HG03196 (cell line): ENCODE measurements at regions not wholly inside any gene's neighbourhood (a gene's known extent, or its start where the extent isn't known, plus 50 kb on each side); places are given as distances from the start of the nearest gene placed in this dataset.

Experiments
- ATAC-seq: cut with Tn5 transposase; IDR thresholded peaks from one replicate; pipeline ENCODE4 v1.9.1; 2021; ENCODE audit not compliant: unreplicated experiment

- ATAC-seq: no peak
These were observed 165.6 kb downstream of the ARL6IP6 start for GRCh38 chr2:152883951-152884487.

DNA sequence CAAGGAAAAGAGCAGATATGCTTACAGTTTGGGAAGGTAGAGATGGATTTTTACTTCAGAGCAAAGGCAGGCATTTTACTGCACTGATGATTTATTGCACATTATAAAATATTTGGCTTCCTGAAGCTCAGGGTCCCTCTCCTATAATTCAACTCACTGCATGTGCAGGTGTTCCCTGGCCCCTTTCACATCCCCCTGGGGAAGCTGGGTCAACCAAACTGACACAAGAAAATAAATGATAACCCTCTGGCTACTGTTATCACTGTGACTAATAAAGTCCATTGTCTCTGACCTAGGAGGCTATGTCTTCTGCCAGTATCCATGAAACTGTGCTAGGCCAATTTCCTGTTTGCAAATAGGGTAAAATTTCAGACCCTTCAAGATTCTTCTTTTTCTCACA lies 163.1 kb downstream of the ARL6IP6 start:
- no peak for ATAC-seq

DNA sequence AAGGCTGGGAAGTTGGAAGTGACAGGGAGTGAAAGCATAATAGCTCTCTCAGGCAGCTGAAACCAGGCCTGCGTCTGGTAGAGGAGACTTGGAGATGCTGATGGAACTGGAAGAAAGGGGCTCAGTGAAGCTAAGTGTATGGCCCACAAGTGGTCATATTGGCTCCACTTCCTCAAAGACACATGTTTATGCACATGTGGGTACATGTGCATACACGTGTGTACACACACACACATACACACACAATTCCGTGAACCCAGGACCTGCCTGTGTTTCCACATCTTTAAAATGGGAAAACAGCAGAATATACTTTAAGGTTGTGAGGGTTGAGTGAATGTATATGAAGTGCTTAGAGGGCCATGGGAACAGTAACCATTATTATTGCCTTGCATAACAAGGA lies 160.9 kb downstream of the ARL6IP6 start:
- no peak for ATAC-seq

- no peak for ATAC-seq
These were observed 157.6 kb downstream of the ARL6IP6 start for GRCh38 chr2:152875701-152876695.

DNA sequence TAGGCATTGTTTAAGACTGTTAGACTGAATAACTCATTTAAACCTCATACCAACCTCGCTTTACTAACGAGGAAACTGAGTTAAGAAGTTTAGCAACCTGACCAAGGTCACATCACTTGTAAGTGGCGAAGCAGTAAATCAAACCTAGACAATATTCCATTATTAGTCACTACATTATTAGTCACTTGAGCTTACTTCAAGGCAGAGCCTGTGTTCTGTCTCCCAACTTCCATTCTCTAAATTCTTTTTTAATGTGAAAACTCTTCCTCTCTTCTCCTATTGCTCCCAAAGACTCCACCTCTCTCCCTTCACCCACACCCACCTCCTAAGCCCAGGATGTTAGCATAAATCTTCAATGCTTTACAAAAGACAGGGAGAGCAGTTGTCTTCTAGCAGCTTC lies 156.5 kb downstream of the ARL6IP6 start:
- no peak for ATAC-seq

- no peak for ATAC-seq
These were observed 151.8 kb downstream of the ARL6IP6 start for GRCh38 chr2:152870239-152870638.

DNA sequence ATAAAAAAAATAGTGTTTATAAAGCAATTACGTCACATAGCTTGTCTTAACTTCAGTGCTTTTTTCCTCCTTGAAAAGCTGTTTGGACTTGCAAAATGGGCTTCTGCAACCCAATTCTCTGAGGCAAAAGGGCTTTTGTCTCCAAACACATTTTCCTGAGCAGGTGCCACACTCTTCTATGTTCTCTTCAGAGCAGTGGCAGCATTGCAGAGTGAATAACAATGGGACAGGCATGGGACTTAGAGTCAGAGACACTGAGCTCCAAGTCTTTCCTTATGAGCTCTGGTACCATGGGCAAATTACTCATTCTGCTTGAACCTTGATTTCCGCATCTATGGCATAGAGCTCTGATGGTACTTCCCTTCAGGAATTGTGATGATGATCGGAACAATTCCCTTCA lies 149.0 kb downstream of the ARL6IP6 start:
- no peak for ATAC-seq

- ATAC-seq: no peak
These were observed 146.3 kb downstream of the ARL6IP6 start for GRCh38 chr2:152864601-152865149.

- ATAC-seq: no peak
These were observed 145.4 kb downstream of the ARL6IP6 start for GRCh38 chr2:152863826-152864225.

GRCh38 chr2:152861349-152861942 lies 143.0 kb downstream of the ARL6IP6 start:
- no peak for ATAC-seq

DNA sequence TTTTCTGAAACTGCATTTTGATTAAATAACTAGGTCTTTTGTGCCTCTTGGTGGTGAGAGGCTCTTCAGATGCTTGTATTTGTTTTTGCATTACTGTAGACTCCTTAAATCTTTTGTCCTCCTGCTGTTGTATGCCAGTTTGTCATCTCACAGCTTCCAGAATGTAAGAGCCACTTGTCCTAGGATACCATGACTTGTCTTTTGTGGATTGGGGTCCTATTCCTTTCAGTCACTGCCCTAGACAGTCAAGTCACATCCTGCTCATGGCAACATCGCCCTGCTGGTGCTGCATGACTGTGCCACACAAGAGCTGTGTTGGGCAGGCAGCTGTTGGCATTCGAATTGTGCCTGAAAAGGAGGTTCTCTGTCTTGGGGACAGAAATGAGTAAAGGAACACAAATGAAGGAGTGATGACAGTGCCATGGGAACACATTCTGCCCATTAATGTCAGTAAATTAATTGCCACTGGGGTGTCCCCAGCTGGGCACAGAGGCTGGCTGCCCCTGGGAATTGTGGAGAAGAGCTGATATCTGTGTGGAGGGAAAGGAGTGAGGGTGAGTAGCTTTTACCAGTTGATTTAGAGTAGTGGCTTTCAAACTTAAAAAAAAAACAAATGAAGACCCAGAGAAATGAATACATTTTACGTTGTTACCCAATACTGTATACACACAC lies 140.3 kb downstream of the ARL6IP6 start:
- no peak for ATAC-seq

- no peak for ATAC-seq
These were observed 128.5 kb downstream of the ARL6IP6 start for GRCh38 chr2:152846697-152847470.

DNA sequence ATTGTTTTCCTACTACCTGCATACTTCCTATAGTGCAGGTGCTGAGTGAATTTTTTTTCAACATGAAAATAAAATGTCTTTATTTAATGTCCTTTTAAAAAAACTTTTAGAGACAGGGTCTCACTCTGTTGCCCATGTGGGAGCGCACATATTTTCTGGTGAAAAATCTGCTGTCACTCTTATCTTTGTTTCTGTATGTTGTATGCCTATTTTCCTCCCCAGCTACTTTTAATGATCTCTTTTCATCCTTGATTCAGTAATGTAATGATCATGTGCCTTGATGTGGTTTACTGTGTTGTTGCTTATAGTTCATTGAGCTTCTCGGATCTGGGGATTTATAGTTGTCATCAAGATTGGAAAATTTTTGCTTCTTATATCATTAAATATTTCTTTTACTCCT lies 117.3 kb downstream of the ARL6IP6 start:
- no peak for ATAC-seq

- no peak for ATAC-seq
These were observed 109.5 kb downstream of the ARL6IP6 start for GRCh38 chr2:152827944-152828343.

DNA sequence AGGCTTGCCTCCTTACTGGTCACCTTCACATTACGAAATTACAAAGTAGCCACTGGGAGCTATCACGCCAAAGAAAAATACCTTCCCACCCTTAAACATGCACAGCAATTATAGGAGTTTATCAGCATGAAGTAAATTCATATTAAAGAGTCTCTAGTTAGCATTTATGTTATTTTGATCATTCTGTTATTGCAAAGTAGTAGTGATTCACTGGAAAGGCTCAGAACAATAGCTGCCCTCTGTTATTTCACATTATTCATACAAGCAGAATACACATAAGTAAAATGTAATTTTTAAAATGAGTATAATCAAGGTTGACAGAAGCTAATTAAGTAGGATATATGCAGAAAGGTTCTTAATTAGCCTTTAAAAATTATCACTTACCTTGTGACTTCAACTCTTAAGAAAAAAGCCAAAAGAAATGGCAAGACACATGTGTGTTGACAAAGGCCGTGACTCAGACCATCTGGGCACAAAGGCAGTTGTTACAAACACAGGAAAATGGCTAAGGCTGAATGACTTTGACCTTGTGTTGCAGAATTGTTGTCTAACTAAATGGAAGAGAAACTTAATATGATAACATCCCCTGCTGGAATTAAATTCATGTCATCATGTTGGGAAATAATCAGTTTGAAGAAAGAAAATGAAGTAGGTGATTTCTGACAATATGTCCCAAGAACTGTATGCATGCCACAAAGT lies 108.3 kb downstream of the ARL6IP6 start:
- no peak for ATAC-seq

GRCh38 chr2:152825834-152826233 lies 107.4 kb downstream of the ARL6IP6 start:
- no peak for ATAC-seq

GRCh38 chr2:152823905-152824304 lies 105.5 kb downstream of the ARL6IP6 start:
- no peak for ATAC-seq

- no peak for ATAC-seq
These were observed 104.3 kb downstream of the ARL6IP6 start for GRCh38 chr2:152822676-152823075.

GRCh38 chr2:152820048-152820447 lies 101.6 kb downstream of the ARL6IP6 start:
- ATAC-seq: no peak
